ENCODE measurements at regions not wholly inside any gene's neighbourhood (a gene's known extent, or its start where the extent isn't known, plus 50 kb on each side); places are given as distances from the start of the nearest gene placed in this dataset.

- ATAC-seq: peak; percentile 93
- TF ChIP-seq CSDC2 (CRISPR knock-in tag; IDR thresholded peaks at IDR 0.05) (no peak), ZFP3 (CRISPR knock-in tag; IDR thresholded peaks at IDR 0.05) (no peak), ZNF565 (CRISPR knock-in tag; conservative IDR thresholded peaks at IDR 0.05; ENCODE audit: low read depth) (no peak), ZNF70 (CRISPR knock-in tag; IDR thresholded peaks at IDR 0.05) (no peak), BACH2 (CRISPR knock-in tag; IDR thresholded peaks at IDR 0.05; ENCODE audit: borderline replicate concordance) (no peak), ZFP30 (CRISPR knock-in tag; IDR thresholded peaks at IDR 0.05) (no peak), ZC3H10 (CRISPR knock-in tag; IDR thresholded peaks at IDR 0.05) (no peak), TOX (CRISPR knock-in tag; IDR thresholded peaks at IDR 0.05; ENCODE audit: borderline replicate concordance) (no peak)
Observed at GRCh38 chr6:134480593-134480992, 162.7 kb upstream of the SGK1 start.

DNA sequence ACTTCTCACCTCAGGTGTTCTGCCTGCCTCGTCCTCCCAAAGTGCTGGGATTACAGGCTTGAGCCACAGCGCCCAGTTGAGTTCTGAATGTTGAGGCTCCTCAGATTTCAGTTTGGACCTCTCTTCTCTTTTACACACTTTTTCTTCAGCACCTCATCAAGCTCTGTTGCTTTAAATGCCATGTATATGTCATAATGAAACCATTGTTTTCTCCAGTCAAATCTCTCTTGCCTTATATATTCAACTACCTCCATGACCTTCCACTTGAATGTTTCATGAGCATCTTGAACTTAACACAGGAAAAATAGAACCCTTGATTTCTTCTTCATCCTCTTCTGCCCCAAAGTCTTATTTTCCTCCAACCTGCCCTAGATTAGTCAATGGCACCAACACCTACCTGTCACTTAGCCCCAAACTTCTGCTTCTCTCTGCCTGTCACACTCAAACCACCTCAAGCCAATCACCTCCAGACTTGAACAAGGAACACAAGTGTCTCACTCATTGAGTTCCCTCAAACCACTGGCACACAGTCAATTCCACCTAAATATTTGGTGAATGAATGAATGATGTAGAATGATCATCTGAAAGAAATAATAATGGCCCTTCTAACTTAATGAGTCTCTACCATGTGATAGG is 161.0 kb upstream of the SGK1 start:
- TF ChIP-seq ZC3H10 (CRISPR knock-in tag; IDR thresholded peaks at IDR 0.05): no peak
- TF ChIP-seq TOX (CRISPR knock-in tag; IDR thresholded peaks at IDR 0.05; ENCODE audit: borderline replicate concordance): no peak
- TF ChIP-seq PPARA (CRISPR knock-in tag; IDR thresholded peaks at IDR 0.05; ENCODE audit: borderline replicate concordance): no peak
- no peak for TF ChIP-seq RARB (CRISPR knock-in tag; IDR thresholded peaks at IDR 0.05)
- TF ChIP-seq OSR1 (CRISPR knock-in tag; IDR thresholded peaks at IDR 0.05): no peak
- TF ChIP-seq ESRRG (CRISPR knock-in tag; IDR thresholded peaks at IDR 0.05): no peak
- no peak for TF ChIP-seq ZFP3 (CRISPR knock-in tag; IDR thresholded peaks at IDR 0.05)
- TF ChIP-seq CSRNP3 (CRISPR knock-in tag; IDR thresholded peaks at IDR 0.05): no peak
- TF ChIP-seq ZFP30 (CRISPR knock-in tag; IDR thresholded peaks at IDR 0.05): no peak
- no peak for TF ChIP-seq TCF4 (CRISPR knock-in tag; IDR thresholded peaks at IDR 0.05; ENCODE audit: borderline replicate concordance)
- TF ChIP-seq, protein P1, sequence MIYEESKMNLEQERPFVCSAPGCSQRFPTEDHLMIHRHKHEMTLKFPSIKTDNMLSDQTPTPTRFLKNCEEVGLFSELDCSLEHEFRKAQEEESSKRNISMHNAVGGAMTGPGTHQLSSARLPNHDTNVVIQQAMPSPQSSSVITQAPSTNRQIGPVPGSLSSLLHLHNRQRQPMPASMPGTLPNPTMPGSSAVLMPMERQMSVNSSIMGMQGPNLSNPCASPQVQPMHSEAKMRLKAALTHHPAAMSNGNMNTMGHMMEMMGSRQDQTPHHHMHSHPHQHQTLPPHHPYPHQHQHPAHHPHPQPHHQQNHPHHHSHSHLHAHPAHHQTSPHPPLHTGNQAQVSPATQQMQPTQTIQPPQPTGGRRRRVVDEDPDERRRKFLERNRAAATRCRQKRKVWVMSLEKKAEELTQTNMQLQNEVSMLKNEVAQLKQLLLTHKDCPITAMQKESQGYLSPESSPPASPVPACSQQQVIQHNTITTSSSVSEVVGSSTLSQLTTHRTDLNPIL (CRISPR knock-in tag; IDR thresholded peaks at IDR 0.05; ENCODE audit: low read depth): no peak
- no peak for TF ChIP-seq ZNF70 (CRISPR knock-in tag; IDR thresholded peaks at IDR 0.05)
- no peak for TF ChIP-seq TSHZ2 (CRISPR knock-in tag; IDR thresholded peaks at IDR 0.05)
- no peak for TF ChIP-seq ZNF8 (CRISPR knock-in tag; IDR thresholded peaks at IDR 0.05)
- TF ChIP-seq, protein P2, sequence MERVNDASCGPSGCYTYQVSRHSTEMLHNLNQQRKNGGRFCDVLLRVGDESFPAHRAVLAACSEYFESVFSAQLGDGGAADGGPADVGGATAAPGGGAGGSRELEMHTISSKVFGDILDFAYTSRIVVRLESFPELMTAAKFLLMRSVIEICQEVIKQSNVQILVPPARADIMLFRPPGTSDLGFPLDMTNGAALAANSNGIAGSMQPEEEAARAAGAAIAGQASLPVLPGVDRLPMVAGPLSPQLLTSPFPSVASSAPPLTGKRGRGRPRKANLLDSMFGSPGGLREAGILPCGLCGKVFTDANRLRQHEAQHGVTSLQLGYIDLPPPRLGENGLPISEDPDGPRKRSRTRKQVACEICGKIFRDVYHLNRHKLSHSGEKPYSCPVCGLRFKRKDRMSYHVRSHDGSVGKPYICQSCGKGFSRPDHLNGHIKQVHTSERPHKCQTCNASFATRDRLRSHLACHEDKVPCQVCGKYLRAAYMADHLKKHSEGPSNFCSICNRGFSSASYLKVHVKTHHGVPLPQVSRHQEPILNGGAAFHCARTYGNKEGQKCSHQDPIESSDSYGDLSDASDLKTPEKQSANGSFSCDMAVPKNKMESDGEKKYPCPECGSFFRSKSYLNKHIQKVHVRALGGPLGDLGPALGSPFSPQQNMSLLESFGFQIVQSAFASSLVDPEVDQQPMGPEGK (CRISPR knock-in tag; IDR thresholded peaks at IDR 0.05; ENCODE audit: borderline replicate concordance): no peak
- TF ChIP-seq POU6F1 (CRISPR knock-in tag; IDR thresholded peaks at IDR 0.05; ENCODE audit: borderline replicate concordance, low read depth): no peak

DNA sequence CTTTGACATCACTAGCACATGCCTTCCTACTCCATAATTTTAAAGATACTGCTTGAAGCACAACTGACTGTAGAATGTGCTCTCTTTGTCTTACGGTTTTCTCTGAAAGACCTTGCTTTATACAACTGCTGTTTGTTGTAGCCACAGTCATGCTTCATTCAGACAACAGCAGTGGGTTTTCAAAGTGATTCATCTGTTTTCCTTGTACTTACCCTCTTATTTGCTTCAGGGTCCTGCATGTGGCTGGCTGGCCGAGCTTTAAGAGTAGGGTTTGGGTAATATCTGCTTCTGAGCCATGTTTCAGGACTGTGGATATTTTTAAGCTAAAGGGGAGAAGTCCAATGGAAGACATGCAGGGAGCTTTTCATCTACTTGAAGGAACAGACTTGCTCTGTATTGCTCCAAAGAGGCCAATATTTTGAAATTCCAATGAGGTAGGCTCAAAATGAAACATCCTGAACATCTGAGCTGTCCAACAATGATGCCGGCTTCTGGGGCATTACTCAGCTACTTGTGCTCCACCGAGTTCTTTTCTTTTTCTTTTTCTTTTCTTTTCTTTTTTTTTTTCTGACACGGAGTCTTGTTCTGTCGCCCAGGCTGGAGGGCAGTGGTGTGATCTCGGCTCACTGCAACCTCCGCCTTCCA is 160.2 kb upstream of the SGK1 start:
- TF ChIP-seq ESRRG (CRISPR knock-in tag; IDR thresholded peaks at IDR 0.05) (no peak), ISL1 (CRISPR knock-in tag; IDR thresholded peaks at IDR 0.05) (no peak), TOX (CRISPR knock-in tag; IDR thresholded peaks at IDR 0.05; ENCODE audit: borderline replicate concordance) (no peak), ZNF565 (CRISPR knock-in tag; conservative IDR thresholded peaks at IDR 0.05; ENCODE audit: low read depth) (no peak), BACH2 (CRISPR knock-in tag; IDR thresholded peaks at IDR 0.05; ENCODE audit: borderline replicate concordance) (no peak), SNAI2 (CRISPR knock-in tag; IDR thresholded peaks at IDR 0.05) (no peak), GLIS3 (CRISPR knock-in tag; IDR thresholded peaks at IDR 0.05) (no peak), ZNF8 (CRISPR knock-in tag; IDR thresholded peaks at IDR 0.05) (no peak)
- TF ChIP-seq, protein P1 (CRISPR knock-in tag; IDR thresholded peaks at IDR 0.05; ENCODE audit: low read depth): no peak
- no peak for ATAC-seq

More for the DNA sequence above, 161.0 kb upstream of the SGK1 start:
- no peak for ATAC-seq

Measured in SK-N-SH treated with all-trans-retinoic acid at 6 μM for 48 hours (cell line).